Activated CD4-positive, alpha-beta T cell treated with anti-CD3 and anti-CD28 coated beads, Interleukin-2, amount 10 ng/mL, durations not matched to agents 7 days and 5 days (primary cell): ENCODE measurements at regions not wholly inside any gene's neighbourhood (a gene's known extent, or its start where the extent isn't known, plus 50 kb on each side); places are given as distances from the start of the nearest gene placed in this dataset.

Experiments used
- CTCF ChIA-PET: fragments of 350-600 bp; sonication (Branson Sonifier 250); formaldehyde crosslinking; loops from one replicate; lab custom pipeline; 2021; ENCODE audit warnings: antibody characterized with exemption; lab: Charles Lee
- POLR2A ChIA-PET: fragments of 350-600 bp; sonication (Branson Sonifier 250); formaldehyde crosslinking; loops from one replicate; lab custom pipeline; 2021; ENCODE audit warnings: antibody characterized with exemption; lab: Charles Lee
- DNase-seq: peaks from one replicate; pipeline ENCODE4 v3.0.0-alpha.2; 2020
- H3K27ac Mint-ChIP-seq: one replicate; pipeline ENCODE4 v1.8.0; 2021; ENCODE audit warnings: mild to moderate bottlenecking, moderate library complexity, mixed read lengths
- H3K27me3 Mint-ChIP-seq: one replicate; pipeline ENCODE4 v1.8.0; 2021; ENCODE audit warnings: mixed read lengths
- H3K36me3 Mint-ChIP-seq: one replicate; pipeline ENCODE4 v1.8.0; 2021; ENCODE audit warnings: low read depth, mixed read lengths
- H3K4me1 Mint-ChIP-seq: one replicate; pipeline ENCODE4 v1.8.0; 2021; ENCODE audit warnings: mixed read lengths
- H3K4me3 Mint-ChIP-seq: one replicate; pipeline ENCODE4 v1.8.0; 2021; ENCODE audit warnings: mild to moderate bottlenecking, moderate library complexity, mixed read lengths
- H3K9me3 Mint-ChIP-seq: one replicate; pipeline ENCODE4 v1.8.0; 2021; ENCODE audit warnings: mixed read lengths

DNA sequence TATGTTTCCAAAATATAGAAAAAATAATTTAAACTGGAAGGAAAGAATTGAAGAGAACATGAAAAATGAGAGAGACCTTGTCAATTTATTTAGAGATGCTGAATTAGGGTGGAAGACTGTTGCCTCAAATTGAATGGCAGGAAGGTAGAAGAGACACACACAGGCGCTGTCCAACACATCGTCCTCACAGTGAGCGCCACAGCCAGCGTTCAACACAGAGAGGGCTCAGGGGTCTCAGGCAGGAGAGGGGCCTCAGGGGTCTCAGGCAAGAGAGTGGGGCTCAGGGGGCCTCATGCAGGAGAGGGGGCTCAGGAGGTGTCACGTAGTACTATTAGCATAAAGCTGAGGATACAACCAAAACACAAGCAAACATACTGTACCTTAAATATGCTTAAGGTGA is 65.7 kb downstream of the TMEM18 start:
- POLR2A ChIA-PET, result no interaction called here
- DNase-seq, result no peak
- Mint-ChIP-seq H3K4me1 (no peaks in the 10 kb centered on the region), H3K27me3 (peaks cover 5% of the 10 kb centered on the region), H3K27ac (no peak overlapping the region), H3K36me3 (no peaks in the 10 kb centered on the region), H3K9me3 (no peaks in the 10 kb centered on the region), H3K4me3 (no peak overlapping the region)
- CTCF ChIA-PET, result no interaction called here

DNA sequence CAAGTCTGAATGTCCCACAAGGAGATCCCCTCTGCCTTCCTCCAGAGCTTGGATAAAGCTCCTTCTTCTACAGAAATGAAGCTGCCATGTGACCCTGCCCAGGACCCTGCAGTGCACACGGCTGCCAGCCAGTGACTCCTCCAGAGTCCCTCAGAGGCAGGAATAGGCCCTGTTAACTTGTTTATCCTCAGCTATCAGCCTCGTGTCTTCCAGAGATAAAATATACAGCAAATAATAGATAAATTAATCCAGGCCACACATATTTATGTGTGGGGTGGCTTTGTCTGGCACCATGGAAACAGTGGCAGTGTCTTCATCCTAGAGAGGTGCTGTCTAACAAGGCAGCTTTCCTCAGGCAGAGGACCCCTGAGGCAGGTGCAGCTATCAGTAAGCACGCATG is 66.7 kb downstream of the TMEM18 start:
- POLR2A ChIA-PET, result no interaction called here
- Mint-ChIP-seq H3K9me3 (no peaks in the 10 kb centered on the region), H3K4me3 (no peak overlapping the region), H3K36me3 (no peaks in the 10 kb centered on the region), H3K4me1 (no peaks in the 10 kb centered on the region), H3K27me3 (peaks cover 5% of the 10 kb centered on the region), H3K27ac (no peak overlapping the region)
- CTCF ChIA-PET, result no interaction called here
- no peak for DNase-seq

DNA sequence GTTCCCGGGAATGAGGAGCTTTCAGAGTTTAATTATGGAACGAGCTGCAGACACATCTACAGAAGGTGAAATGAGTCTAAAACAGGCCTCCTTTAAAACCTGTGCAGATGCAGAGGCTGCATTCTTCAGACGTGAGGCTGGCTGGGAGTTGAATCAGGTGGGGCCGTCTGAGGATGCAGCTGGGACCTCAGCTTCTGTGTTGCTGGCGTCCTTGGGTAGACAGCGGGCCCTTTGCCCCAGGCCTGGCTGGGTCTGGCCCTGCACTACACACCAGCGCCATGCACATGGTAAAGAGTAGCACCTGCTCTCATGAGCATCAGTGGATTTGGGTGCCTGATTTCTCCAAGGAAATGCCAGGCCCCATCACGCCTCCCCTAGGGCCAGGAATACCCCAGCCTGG is 67.3 kb downstream of the TMEM18 start:
- ChIA-PET POLR2A (no interaction called here), CTCF (no interaction called here)
- DNase-seq, result no peak
- Mint-ChIP-seq H3K27me3 (peaks cover 4% of the 10 kb centered on the region), H3K9me3 (no peaks in the 10 kb centered on the region), H3K4me1 (no peaks in the 10 kb centered on the region), H3K36me3 (no peaks in the 10 kb centered on the region), H3K27ac (no peak overlapping the region), H3K4me3 (no peak overlapping the region)

DNA sequence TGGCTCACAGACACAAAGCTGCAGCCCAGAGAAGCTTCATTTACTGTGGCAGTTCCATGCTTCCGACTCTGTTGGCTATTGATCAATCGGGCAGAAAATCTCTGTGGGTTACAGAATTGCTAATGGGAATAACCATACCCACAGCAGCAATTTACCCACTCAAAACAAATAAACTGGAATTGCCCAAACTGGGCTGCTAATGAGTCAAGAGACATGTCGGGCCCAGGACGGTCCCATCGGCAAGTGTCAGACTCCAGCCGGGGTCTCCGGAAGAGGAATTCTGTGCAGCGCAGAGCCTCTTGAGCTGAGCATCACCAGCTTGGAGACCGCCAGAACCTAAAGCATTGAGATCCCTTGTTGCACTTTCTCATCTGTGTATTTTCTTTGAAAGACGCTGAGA is 67.8 kb downstream of the TMEM18 start:
- H3K4me1 Mint-ChIP-seq, result no peaks in the 10 kb centered on the region
- H3K27ac Mint-ChIP-seq, result no peak overlapping the region
- no peaks in the 10 kb centered on the region for H3K9me3 Mint-ChIP-seq
- H3K27me3 Mint-ChIP-seq, result peaks cover 4% of the 10 kb centered on the region
- CTCF ChIA-PET, result no interaction called here
- H3K36me3 Mint-ChIP-seq, result no peaks in the 10 kb centered on the region
- H3K4me3 Mint-ChIP-seq, result no peak overlapping the region
- POLR2A ChIA-PET, result no interaction called here
- no peak for DNase-seq

DNA sequence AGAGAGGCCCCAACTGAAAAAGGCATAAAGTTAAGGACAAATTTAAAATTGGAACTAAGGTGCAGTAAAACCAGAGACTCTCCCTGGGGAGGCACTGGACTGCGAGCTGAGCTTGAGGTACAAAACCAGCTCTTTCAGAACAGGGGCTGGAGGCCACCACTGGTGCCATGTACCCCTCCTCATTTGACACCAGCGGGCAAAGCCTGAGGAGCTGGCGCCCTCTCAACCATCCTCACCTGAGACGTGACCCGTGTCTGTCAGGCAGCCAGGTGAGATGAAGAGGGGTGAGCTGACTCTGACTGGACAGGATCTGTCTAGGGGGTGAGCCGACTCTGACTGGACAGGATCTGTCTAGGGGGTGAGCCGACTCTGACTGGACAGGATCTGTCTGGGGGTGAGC is 68.5 kb downstream of the TMEM18 start:
- DNase-seq, result no peak
- no peak overlapping the region for H3K27ac Mint-ChIP-seq

DNA sequence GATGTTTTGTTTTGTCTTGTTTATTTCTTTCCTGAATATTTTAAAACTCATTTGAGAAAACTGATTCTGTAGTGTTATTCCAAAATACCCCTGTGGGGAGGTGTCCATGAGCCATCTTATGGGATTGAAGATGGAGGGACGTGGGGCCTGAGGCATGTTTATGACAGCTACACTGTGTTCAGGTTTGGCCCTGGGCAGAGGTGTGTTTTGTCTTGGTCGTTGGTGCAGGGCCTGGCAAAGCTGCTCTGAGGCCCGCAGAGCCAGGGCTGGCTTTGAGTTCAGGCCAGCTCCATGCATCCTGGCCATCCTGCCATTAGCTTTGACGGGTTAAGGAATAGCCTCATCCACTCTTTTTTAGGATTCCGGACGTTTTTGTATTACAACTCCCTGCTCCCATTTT is 68.9 kb downstream of the TMEM18 start:
- ChIA-PET POLR2A (no interaction called here), CTCF (no interaction called here)
- no peak for DNase-seq
- Mint-ChIP-seq H3K27ac (no peak overlapping the region), H3K4me3 (no peak overlapping the region), H3K9me3 (no peaks in the 10 kb centered on the region), H3K4me1 (no peaks in the 10 kb centered on the region), H3K27me3 (peaks cover 4% of the 10 kb centered on the region), H3K36me3 (no peaks in the 10 kb centered on the region)

More for the DNA sequence above, 68.5 kb downstream of the TMEM18 start:
- H3K4me1 Mint-ChIP-seq, result no peaks in the 10 kb centered on the region
- no peaks in the 10 kb centered on the region for H3K36me3 Mint-ChIP-seq
- POLR2A ChIA-PET, result no interaction called here
- H3K4me3 Mint-ChIP-seq, result no peak overlapping the region
- H3K27me3 Mint-ChIP-seq, result peaks cover 4% of the 10 kb centered on the region
- CTCF ChIA-PET, result no interaction called here
- H3K9me3 Mint-ChIP-seq, result no peaks in the 10 kb centered on the region

DNA sequence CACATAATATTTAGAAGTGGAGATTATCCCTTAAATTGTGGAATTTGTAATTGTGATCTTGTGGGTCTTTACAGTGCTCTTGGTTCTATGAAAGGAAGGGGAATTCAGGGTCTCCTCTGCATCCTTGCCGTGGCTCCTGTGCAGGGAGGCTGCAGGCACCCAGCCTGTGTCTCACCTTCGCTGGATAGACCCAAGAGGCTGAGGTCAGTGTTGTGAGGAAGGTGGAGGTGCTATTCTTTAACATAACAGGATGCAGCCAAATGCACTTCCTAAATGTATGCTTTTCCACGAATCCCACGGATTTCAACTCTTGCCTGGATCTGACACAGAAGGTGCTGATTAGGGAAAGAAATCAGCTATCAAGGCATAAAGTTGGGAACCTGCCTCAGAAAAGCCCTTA is 69.5 kb downstream of the TMEM18 start:
- Mint-ChIP-seq H3K9me3 (no peaks in the 10 kb centered on the region), H3K27me3 (peaks cover 4% of the 10 kb centered on the region), H3K36me3 (no peaks in the 10 kb centered on the region), H3K4me1 (no peaks in the 10 kb centered on the region), H3K27ac (no peak overlapping the region), H3K4me3 (no peak overlapping the region)
- DNase-seq, result no peak
- CTCF ChIA-PET, result no interaction called here
- POLR2A ChIA-PET, result no interaction called here

DNA sequence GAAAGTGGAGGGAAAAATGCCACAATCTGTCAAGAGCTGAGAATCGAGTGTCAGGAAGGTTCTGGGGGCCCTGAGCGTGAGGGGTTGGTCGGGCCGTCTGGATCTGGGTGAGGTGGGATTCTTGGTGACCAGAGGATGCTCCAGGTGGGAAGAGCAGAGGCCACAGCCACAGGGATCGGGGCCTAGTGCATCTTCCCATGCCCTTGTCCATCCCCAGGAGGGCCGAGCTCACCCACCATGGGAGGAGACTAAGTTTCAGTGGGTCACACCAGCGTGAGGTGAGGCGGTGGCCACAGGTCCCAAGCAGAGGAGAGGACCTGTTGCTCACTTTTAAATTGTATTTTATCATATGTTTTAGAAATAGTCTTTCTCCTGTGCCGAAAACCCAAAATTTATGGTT is 70.0 kb downstream of the TMEM18 start:
- Mint-ChIP-seq H3K9me3 (no peaks in the 10 kb centered on the region), H3K36me3 (no peaks in the 10 kb centered on the region), H3K4me1 (no peaks in the 10 kb centered on the region), H3K27me3 (peaks cover 4% of the 10 kb centered on the region), H3K4me3 (no peak overlapping the region), H3K27ac (no peak overlapping the region)
- POLR2A ChIA-PET, result no interaction called here
- DNase-seq, result no peak
- CTCF ChIA-PET, result no interaction called here

DNA sequence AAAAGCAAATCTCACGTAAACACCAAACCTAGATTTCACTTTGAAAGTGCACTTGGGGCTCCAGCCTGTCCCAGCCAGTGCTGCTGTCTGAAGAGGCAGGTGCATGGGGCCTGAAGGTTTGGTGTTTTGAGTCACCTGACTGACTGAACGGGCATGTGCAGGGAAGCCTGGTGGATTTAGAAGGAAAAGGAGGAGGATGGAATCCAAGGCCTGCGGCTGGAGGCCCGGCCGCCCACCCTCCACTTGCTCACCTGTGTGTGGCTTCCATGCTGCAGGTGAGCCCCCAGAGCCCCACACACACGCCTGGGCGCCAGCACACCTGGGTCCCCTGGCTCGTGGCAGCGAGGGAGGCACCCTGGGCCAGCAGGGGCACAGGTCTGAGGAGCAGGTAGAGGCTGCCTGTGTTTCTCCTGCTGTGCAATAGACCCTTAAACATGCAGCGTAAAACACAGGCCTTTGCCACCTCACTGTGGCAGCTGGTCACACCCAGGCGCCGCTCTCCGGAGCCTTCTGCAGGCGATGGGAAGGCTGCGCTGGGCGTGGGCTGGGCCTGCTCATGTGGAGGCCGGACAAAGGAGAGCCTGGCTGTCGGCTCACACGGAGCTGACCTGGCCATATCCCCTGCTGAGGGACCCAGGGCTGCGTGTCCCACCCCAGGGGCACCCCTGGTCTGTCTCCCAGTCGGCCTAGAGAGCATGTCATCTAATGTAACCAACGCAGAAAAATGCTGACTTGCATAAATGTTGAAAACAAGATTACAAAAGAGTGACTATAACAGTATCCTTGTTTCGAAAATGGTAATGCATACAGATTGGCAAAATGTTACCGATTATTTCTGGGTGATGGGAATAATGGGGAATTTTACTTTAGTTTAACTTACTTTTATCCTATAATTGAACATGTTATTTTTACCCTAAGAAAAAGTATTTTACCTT is 71.3 kb downstream of the TMEM18 start:
- H3K9me3 Mint-ChIP-seq, result no peaks in the 10 kb centered on the region
- no peak for DNase-seq
- H3K4me3 Mint-ChIP-seq, result no peak overlapping the region
- no peaks in the 10 kb centered on the region for H3K4me1 Mint-ChIP-seq
- ChIA-PET POLR2A (no interaction called here), CTCF (no interaction called here)
- H3K27ac Mint-ChIP-seq, result no peak overlapping the region
- no peaks in the 10 kb centered on the region for H3K36me3 Mint-ChIP-seq
- peaks cover 2% of the 10 kb centered on the region for H3K27me3 Mint-ChIP-seq

DNA sequence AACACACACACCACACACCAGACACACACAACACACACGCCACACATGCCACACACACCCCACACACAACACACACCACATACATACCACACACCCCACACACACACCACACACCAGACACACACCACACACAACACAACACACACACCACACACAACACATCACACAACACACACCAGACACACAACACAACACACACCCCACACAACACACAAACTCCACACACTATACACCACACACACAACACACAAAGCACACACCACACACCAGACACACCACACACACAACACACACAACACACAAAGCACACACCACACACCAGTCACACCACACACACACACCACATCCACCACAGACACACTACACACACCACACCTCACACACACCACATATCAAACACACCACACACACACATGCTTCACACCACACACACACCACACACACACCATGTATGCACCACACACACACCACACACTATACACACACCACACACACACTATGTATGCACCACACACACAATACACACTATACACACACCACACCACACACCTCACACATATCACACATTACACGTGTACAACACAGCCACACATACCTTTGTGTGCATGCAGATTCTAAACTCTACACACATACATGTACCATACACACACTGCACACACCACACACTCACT is 72.2 kb downstream of the TMEM18 start:
- Mint-ChIP-seq H3K27me3 (no peaks in the 10 kb centered on the region), H3K9me3 (no peaks in the 10 kb centered on the region), H3K4me1 (no peaks in the 10 kb centered on the region), H3K4me3 (no peak overlapping the region), H3K36me3 (no peaks in the 10 kb centered on the region), H3K27ac (no peak overlapping the region)
- ChIA-PET POLR2A (no interaction called here), CTCF (no interaction called here)
- no peak for DNase-seq

DNA sequence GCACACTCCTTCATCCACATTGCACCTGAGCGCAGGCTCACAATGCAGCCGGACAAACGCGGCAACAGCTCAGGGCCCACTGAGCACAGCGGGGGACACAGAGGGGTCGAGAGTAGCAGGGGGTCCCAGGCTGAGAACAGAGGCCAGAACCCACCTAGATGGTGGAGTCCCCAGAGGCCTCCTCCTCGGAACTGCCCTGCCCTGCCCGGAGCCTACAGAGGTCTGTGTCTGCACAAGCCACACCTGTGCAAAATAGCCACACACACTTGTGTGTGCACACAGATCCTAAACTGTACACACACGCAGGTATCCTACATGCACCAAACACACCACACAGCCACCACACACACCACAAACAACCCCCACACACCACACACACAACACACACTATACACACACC is 72.8 kb downstream of the TMEM18 start:
- ChIA-PET POLR2A (no interaction called here), CTCF (no interaction called here)

DNA sequence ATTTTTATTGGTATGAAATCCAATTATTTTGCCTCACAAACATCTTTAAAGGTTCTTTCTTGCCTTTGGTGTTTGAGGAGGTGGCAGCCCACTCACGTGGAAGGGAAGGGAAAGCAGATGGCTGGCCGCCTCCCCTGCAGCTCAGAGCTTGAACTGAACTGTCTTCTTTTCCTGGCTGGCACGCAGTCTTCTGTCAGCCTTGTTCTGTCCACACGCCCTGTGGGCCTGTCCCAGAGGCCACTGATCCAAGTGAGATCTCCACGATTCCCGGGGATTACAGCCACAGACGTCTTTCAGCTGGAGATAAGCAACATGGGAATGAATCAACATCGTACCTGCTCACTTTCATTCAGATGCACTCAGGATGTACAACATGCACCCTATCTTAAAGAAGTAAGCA is 73.3 kb downstream of the TMEM18 start:
- POLR2A ChIA-PET, result no interaction called here
- Mint-ChIP-seq H3K36me3 (no peaks in the 10 kb centered on the region), H3K9me3 (no peaks in the 10 kb centered on the region), H3K27ac (no peak overlapping the region), H3K4me1 (no peaks in the 10 kb centered on the region), H3K27me3 (no peaks in the 10 kb centered on the region), H3K4me3 (no peak overlapping the region)
- DNase-seq, result no peak
- CTCF ChIA-PET, result no interaction called here

More for the DNA sequence above, 72.8 kb downstream of the TMEM18 start:
- Mint-ChIP-seq H3K27ac (no peak overlapping the region), H3K36me3 (no peaks in the 10 kb centered on the region), H3K9me3 (no peaks in the 10 kb centered on the region), H3K4me3 (no peak overlapping the region), H3K4me1 (no peaks in the 10 kb centered on the region), H3K27me3 (no peaks in the 10 kb centered on the region)
- DNase-seq, result no peak

DNA sequence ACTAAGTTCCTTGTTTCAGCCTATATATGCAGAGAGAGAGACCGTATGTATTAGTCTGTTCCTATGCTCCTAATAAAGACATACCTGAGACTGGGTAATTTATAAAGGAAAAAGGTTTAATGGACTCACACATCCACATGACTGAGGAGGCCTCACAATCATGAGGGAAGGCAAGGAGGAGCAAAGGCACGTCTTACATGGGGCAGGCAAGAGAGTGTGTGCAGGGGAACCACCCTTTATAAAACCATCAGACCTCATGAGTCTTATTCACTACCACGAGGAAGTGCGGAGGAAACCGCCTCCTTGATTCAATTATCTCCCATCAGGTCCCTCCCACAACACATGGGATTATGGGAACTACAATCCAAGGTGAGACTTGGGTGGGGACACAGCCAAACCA is 73.8 kb downstream of the TMEM18 start:
- Mint-ChIP-seq H3K36me3 (no peaks in the 10 kb centered on the region), H3K9me3 (no peaks in the 10 kb centered on the region), H3K27me3 (no peaks in the 10 kb centered on the region), H3K27ac (no peak overlapping the region), H3K4me1 (no peaks in the 10 kb centered on the region), H3K4me3 (no peak overlapping the region)
- POLR2A ChIA-PET, result no interaction called here
- no peak for DNase-seq
- CTCF ChIA-PET, result no interaction called here
